Large intestine (tissue), 3 donors: ENCODE measurements at regions not wholly inside any gene's neighbourhood (a gene's known extent, or its start where the extent isn't known, plus 50 kb on each side); places are given as distances from the start of the nearest gene placed in this dataset.

Source experiments
- DNase-seq, 2 donors: peaks; one replicate each; pipeline versions ENCODE4 v3.0.0 to v3.0.0-alpha.2; 2013
- H3K27ac ChIP-seq: one replicate; pipeline ENCODE4 v1.5.1; 2013; ENCODE audit warnings: low read length
- H3K27me3 ChIP-seq: 2 replicates; pipeline ENCODE4 v1.6.1; 2013; ENCODE audit warnings: low read length; ENCODE audit not compliant: control insufficient read depth, insufficient read depth
- H3K36me3 ChIP-seq: 2 replicates; pipeline ENCODE4 v1.6.1; 2013; ENCODE audit warnings: low read length; ENCODE audit not compliant: control insufficient read depth, insufficient read depth
- H3K4me1 ChIP-seq: one replicate; pipeline ENCODE4 v1.6.1; 2013; ENCODE audit warnings: low read length; ENCODE audit not compliant: control insufficient read depth, insufficient read depth
- H3K4me3 ChIP-seq: one replicate; pipeline ENCODE4 v1.5.1; 2013; ENCODE audit warnings: low read length
- H3K9me3 ChIP-seq: one replicate; pipeline ENCODE4 v1.6.1; 2013; ENCODE audit warnings: mild to moderate bottlenecking, low read depth, low read length, moderate library complexity; ENCODE audit not compliant: control insufficient read depth
- WGBS: methylation state at CpG from one replicate; pipeline ENCODE4 v1.1.5; 2013; ENCODE audit warnings: low lambda C conversion rate; ENCODE audit not compliant: insufficient coverage; 5-methylcytosine and 5-hydroxymethylcytosine counted together

DNA sequence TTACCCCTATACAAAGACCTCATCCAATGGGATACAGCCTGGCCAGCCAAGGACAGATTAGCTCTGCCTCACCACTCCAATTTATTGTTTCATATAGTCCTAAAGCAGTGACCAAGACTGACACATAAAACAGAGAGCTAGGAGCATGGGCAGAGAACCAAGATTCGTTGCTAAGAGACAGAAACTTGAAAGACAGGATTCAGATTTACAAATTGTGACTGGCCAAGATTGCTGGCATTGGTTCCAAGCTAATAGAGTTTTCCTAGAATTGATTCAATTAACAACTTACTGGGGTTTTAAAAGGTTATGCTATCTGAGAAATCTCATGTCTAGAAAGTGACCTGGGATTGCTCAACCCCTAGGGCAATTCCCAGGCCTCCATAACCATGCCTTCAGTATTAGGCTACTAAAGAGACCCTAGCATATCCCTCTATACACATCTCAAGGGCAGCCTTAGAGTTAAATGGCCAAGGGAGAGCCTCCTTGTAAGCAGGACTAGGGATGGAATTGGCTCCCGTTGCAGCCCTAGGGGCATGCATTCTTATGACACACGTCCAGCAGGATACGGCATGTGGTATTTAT is 75.6 kb downstream of the ICOS start:
- H3K4me1 ChIP-seq = no peaks in the 10 kb centered on the region
- peak in 1 of 2 donors; percentile 28 for DNase-seq
- H3K27ac ChIP-seq = no peak overlapping the region
- WGBS = 69% methylated on average over 2 of the region's 4 CpGs
- peaks cover 2% of the 10 kb centered on the region for H3K27me3 ChIP-seq
- no peaks in the 10 kb centered on the region for H3K9me3 ChIP-seq
- H3K4me3 ChIP-seq = no peak overlapping the region
- no peaks in the 10 kb centered on the region for H3K36me3 ChIP-seq

DNA sequence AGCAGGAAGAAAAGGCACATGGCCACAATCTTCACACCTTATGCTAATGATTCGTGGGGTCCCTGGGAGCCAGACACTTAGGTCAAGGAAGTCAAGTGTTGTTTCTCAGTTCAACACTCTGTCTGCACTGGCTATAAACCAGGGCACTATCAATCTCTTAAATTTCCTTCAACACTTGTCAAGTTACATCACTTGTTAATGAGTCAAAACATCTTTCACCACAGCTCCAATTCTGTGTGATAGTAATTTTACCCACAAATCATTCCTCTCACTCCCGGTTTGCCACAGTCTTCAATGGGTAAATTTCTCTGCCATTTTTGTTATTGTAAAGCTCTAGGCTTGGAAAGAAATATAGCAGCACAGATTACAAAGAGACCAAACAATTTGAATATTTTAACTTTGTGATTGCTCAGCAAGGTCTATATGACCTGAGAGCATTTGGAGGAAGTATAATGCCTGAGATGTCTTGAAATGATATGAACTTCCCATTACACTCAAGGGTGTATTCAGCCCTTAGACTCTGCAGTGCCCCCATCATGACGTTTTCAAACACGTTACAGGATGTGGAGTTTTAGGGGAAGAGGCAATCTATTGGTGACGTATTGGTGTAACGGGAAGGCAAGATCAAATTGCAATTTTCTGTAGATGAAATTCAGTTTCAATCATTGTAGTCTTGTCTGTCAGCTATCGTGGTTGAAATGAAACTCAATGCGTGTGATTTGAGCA is 78.7 kb downstream of the ICOS start:
- WGBS = 100% methylated on average over 2 of the region's 8 CpGs

DNA sequence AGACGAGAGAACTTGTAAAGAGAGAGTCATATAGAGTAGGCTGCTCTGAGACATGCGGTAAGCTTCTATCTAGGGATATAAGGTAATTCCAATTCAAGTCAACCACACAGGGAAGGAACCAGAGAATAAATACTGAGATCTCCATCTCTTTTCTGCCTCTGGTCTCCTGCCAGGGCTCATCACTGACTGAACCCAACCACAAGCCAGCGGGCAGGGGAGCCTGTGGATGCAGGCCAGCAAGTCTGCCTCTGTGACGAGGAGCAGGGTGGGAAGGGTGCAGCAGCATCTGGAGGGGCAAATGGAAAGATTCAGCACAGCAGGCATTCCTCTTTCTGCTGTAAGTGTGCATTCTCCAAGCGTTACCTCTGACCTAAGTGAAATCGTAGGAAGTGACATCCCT is 82.2 kb downstream of the ICOS start:
- Histone ChIP-seq H3K27ac (no peak overlapping the region), H3K4me1 (no peaks in the 10 kb centered on the region), H3K4me3 (no peak overlapping the region), H3K9me3 (no peaks in the 10 kb centered on the region), H3K27me3 (no peaks in the 10 kb centered on the region), H3K36me3 (no peaks in the 10 kb centered on the region)
- DNase-seq = no peak
- 80% methylated on average over 1 of the region's 6 CpGs for WGBS

More for the DNA sequence above, 78.7 kb downstream of the ICOS start:
- Histone ChIP-seq H3K27me3 (peaks cover 2% of the 10 kb centered on the region), H3K4me1 (no peaks in the 10 kb centered on the region), H3K9me3 (no peaks in the 10 kb centered on the region), H3K4me3 (no peak overlapping the region), H3K36me3 (no peaks in the 10 kb centered on the region), H3K27ac (no peak overlapping the region)
- no peak for DNase-seq

DNA sequence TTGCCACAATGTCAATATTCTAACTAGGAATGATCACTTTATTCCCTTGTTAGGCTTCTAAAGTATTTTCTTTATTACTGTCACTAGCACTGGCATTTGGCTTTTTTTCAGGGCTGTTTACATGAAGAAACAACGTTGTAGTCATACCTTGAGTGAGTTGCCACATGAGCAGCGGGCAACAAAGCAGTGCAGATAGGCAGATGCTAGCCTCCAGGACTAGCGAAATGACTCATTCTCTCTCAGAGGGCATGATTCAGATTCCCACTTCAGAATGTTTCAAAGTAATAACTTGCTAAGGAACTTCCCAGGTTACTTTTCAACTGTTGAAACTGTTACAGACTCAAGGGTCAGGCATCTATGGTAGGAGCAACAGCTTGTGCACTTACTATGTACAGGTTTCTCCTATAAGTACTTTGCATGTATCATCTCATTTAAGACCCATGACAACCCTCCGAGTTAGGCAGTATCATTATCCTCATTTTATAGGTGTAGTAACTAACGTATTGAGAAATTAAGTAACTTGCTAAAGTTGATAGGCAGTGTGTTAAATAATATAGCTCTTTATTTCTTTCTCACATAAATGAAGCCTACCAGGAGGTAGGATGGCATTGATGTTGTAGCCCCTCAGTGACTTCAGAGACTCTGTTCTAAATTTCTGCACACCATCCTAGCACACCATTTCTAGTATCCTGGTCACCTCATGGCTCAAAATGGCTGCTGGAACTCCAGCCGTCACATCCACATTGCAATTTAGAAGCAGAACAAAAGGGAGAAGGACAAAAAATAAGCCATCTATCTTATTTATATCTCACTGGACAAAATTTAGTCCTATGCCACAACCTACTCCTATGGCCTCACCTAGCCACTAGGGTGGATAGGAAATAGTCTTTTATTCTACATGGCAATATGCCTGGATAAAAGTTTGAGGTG is 83.3 kb downstream of the ICOS start:
- WGBS = no CpG with 5 or more reads among the region's 6 CpGs
- no peaks in the 10 kb centered on the region for H3K4me1 ChIP-seq
- no peaks in the 10 kb centered on the region for H3K9me3 ChIP-seq
- no peak for DNase-seq
- H3K27ac ChIP-seq = no peak overlapping the region
- no peaks in the 10 kb centered on the region for H3K27me3 ChIP-seq
- no peak overlapping the region for H3K4me3 ChIP-seq
- no peaks in the 10 kb centered on the region for H3K36me3 ChIP-seq

DNA sequence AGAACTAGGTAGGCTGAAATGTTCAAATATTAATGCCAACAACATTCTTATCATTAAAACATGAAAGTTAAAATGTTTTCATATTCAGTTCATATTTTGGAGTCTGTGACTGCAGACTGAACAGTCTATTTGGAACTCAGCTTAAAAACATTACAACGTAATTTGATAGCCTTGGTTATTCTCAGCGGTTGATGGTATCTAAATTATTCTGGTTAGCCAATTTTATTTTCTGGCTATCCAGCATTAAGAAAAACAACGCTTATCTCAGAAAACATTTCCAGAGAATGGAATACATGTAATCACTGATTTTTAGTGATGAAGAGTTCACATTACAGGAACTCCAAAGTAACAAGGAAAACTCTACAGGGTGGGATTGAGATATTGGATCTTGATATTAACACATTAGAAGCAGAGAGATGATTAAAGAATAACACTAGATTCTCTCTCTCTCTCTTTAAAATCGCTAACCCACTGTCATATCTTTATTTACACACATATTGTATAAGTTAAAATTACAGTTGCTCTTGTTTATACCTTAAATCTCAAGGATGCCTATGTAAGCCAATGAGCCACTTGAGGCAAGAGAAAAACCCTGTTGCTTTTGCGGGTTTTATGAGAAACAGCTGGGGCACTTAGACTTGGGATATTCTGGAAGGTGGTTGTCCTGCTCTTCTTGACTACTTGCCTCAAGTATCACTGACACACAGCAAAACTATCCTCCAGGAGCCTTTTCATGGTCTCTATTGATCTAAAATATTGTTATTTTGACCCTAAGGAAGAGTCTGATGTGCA is 84.9 kb downstream of the ICOS start:
- Histone ChIP-seq H3K4me3 (no peak overlapping the region), H3K4me1 (no peaks in the 10 kb centered on the region), H3K27me3 (no peaks in the 10 kb centered on the region), H3K36me3 (no peaks in the 10 kb centered on the region), H3K27ac (no peak overlapping the region), H3K9me3 (no peaks in the 10 kb centered on the region)
- 89% methylated on average over 4 of the region's 5 CpGs for WGBS
- DNase-seq = no peak

DNA sequence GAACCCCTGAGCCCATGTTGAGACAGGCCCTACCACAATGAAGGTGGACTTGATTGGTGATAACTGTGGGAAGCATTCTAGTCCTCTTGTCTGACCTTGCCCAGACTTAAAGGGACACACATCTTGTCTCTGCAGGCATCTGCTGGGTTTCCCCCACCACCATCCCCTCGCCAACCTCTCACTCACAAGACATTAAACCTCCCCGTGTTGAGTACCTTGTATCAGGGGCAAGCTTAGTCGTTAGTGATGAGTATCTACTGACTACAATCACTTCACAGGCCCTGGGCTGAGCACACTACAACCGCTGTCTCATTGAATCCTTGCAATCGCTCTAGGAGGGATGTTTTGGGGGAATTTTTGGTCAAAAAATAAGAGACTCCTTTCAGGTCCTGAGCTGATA is 86.0 kb downstream of the ICOS start:
- Histone ChIP-seq H3K27ac (no peak overlapping the region), H3K9me3 (no peaks in the 10 kb centered on the region), H3K4me1 (no peaks in the 10 kb centered on the region), H3K36me3 (no peaks in the 10 kb centered on the region), H3K4me3 (no peak overlapping the region), H3K27me3 (no peaks in the 10 kb centered on the region)
- DNase-seq = no peak
- WGBS = 100% methylated on average over 1 of the region's 5 CpGs

DNA sequence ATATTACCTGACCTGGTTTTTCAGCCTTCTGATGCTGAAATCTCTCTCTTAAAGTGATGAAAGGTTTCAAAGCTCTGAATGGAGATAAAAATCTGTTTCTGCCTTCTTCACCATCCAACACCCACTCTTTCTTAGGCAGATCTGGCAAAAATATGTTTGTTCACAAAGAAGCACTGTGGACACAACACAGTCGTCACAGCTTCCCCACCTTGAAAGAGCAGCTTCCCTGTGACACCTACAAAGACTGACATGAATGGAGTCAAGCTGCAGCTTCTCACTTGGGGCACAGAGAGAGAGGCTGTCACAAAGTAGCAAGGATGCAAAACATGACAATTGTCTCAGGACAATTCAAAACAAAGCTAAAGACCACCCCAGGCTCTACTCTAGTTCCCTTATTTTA is 86.5 kb downstream of the ICOS start:
- H3K36me3 ChIP-seq = no peaks in the 10 kb centered on the region
- H3K9me3 ChIP-seq = no peaks in the 10 kb centered on the region
- no peak overlapping the region for H3K4me3 ChIP-seq
- no CpG with 5 or more reads among the region's 1 CpG for WGBS
- H3K4me1 ChIP-seq = no peaks in the 10 kb centered on the region
- no peaks in the 10 kb centered on the region for H3K27me3 ChIP-seq
- no peak for DNase-seq
- no peak overlapping the region for H3K27ac ChIP-seq

DNA sequence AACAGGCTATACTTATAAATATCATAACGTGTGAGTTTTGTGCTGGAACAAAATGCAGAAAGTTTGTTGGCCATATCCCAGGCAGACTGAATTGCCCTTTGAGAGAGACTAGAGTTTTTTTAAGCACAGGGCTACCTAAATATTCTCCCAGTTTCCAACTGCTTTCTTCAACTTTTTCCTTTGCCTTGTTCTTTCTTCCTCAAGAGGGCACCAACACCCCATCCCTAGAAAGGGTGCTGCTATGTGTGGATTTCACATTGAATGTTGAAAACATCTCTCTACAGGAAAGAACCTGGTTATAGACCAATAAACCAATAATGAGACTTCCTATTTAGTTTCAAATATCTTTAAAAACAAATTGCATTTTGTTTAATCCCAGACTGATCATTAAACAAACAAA is 87.9 kb downstream of the ICOS start:
- DNase-seq = peak in 1 of 2 donors; percentile 18
- no CpG with 5 or more reads among the region's 1 CpG for WGBS
- no peaks in the 10 kb centered on the region for H3K27me3 ChIP-seq
- no peaks in the 10 kb centered on the region for H3K4me1 ChIP-seq
- no peak overlapping the region for H3K4me3 ChIP-seq
- no peaks in the 10 kb centered on the region for H3K36me3 ChIP-seq
- H3K9me3 ChIP-seq = no peaks in the 10 kb centered on the region
- H3K27ac ChIP-seq = no peak overlapping the region

DNA sequence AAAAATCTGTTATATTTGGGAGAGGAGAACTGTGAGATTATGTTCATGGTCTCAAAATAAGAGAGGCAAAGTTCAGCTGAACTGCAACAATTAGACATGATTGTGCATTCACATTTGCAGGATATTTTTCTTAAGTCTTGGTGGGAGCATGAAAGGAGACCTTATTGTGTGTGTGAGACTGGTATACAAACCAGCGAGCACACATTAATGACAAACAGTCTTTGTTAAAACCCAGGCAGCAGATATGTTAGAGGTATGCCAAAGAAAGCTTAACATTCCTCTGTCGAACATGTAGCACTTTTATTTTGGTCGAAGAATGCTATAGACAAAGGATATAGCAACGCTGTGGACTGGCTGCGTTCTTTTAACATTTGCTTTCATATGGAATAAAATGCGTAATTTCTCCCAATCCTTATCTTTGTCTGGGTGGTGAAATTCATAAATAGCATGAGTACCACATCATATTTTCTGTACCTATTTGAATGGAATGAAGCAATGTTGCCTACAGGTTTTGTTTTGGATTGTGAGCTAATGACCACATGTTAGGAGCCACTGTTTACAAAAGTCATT is 88.4 kb downstream of the ICOS start:
- H3K27ac ChIP-seq = no peak overlapping the region
- H3K9me3 ChIP-seq = no peaks in the 10 kb centered on the region
- 31% methylated on average over 2 of the region's 6 CpGs for WGBS
- no peak overlapping the region for H3K4me3 ChIP-seq
- DNase-seq = no peak
- no peaks in the 10 kb centered on the region for H3K27me3 ChIP-seq
- no peaks in the 10 kb centered on the region for H3K36me3 ChIP-seq
- H3K4me1 ChIP-seq = no peaks in the 10 kb centered on the region

DNA sequence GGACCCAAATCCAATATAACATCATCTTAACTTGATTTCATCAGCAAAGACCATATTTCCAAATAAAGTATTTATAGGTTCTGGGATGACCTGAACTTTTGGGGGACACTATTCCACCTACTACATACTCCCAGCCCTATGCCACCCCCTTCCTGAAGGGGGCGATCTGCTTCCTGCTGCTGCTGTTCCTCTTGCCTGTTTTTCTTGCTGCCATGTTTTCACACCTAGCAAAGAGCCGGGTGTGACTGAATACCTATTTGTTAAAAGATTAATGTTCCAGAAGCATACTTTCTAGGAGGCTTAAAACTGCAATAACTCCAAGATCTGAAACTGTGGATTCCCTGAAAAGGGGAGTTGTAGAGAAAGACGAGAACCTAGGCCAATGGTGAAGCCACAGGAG is 89.7 kb downstream of the ICOS start:
- H3K4me1 ChIP-seq = no peaks in the 10 kb centered on the region
- no peak overlapping the region for H3K4me3 ChIP-seq
- no peaks in the 10 kb centered on the region for H3K9me3 ChIP-seq
- no peaks in the 10 kb centered on the region for H3K27me3 ChIP-seq
- DNase-seq = no peak
- no peaks in the 10 kb centered on the region for H3K36me3 ChIP-seq
- H3K27ac ChIP-seq = no peak overlapping the region
- WGBS = 88% methylated on average over 1 of the region's 3 CpGs
